Testis (tissue), 2 donors: ENCODE measurements at regions not wholly inside any gene's neighbourhood (a gene's known extent, or its start where the extent isn't known, plus 50 kb on each side); places are given as distances from the start of the nearest gene placed in this dataset.
A peak's percentile ranks its signal among the peaks of the same experiment; 100 is the strongest.
"Not testable (repeated sequence)": the region's sequence is repeated elsewhere in the genome, so short reads cannot be mapped to it uniquely, and the experiment has no call there.

ENCODE experiments used
- DNase-seq: peaks from one replicate; pipeline ENCODE4 v3.0.0-alpha.2; 2019
- H3K27ac ChIP-seq, 2 donors: fragments of 200-600 bp; sonication (generic); one replicate each; pipeline ENCODE4 v1.5.1; 2019
- H3K27me3 ChIP-seq: fragments of 200-600 bp; sonication (generic); one replicate; pipeline ENCODE4 v1.5.1; 2019
- H3K36me3 ChIP-seq: fragments of 200-600 bp; sonication (generic); one replicate; pipeline ENCODE4 v1.5.1; 2017; ENCODE audit warnings: low read depth; ENCODE audit errors: missing control alignments
- H3K4me1 ChIP-seq: fragments of 200-600 bp; sonication (generic); one replicate; pipeline ENCODE4 v1.5.1; 2019
- H3K4me3 ChIP-seq, 2 donors: fragments of 200-600 bp; sonication (generic); one replicate each; pipeline ENCODE4 v1.5.1; 2017 to 2019
- H3K9me3 ChIP-seq: fragments of 200-600 bp; sonication (generic); one replicate; pipeline ENCODE4 v1.5.1; 2017
- POLR2A ChIP-seq: fragments of 450-650 bp; IDR thresholded peaks from one replicate; pipeline ENCODE4 v1.6.1; 2017; ENCODE audit warnings: antibody characterized with exemption, mild to moderate bottlenecking, moderate library complexity
- WGBS, 2 donors: methylation state at CpG; one replicate each; pipeline ENCODE4 v1.1.5; 2018; 5-methylcytosine and 5-hydroxymethylcytosine counted together
- intact Hi-C: fragments of 100-400 bp; cut with DNase I; formaldehyde crosslinking; loops from one replicate; pipeline ENCODE4 v1.15.1; 2023; ENCODE audit warnings: low total_unique reads
- TF ChIP-seq, protein P1 (sequence below), 3 experiments: fragments of 450-650 bp in 2 of 3; fragments of 200-600 bp in 1 of 3; sonication (generic) in 1 of 3; IDR thresholded peaks; one replicate each; pipeline ENCODE4 v1.5.1; 2016 to 2019; ENCODE audit warnings: antibody characterized with exemption in 3 of 3, mild to moderate bottlenecking in 2 of 3, moderate library complexity in 1 of 3

DNA sequence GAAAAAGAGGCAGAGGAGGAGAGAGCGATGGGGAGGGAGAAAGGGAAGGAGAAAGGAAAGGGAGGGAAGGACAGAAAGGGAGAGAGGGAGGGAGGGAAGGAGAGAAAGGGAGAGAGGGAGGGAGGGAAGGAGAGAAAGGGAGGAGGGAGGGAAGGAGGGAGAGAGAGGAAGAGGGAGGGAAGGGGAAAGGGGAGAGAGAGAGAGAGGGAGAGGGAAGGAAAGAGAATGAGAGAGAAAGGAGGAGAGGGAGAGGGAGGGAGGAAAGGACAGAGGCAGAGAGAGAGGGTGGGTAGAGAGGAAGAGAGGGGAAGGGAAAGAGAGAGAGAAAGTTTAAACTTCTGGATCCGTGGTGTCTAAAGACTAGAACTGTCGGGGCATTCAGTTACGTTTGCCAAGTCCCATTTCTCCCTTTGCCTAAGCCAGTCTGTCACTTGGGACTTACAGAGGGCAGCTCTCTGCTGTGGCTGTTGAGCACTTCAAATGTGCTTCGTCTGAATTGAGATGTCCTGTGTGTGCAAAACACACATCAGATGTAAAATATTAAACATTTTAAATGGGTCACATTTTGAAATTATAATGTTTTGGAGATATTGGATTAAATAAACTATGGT, 62.6 kb downstream of the PLXNA1 start:
- Histone ChIP-seq H3K4me3 (no peak overlapping the region), H3K27ac (no peak overlapping the region), H3K27me3 (no peaks in the 10 kb centered on the region), H3K36me3 (no peaks in the 10 kb centered on the region), H3K9me3 (no peaks in the 10 kb centered on the region), H3K4me1 (peaks cover 7% of the 10 kb centered on the region)
- intact Hi-C loops, result no loop called here
- TF ChIP-seq POLR2A, result no peak
- TF ChIP-seq, protein P1, sequence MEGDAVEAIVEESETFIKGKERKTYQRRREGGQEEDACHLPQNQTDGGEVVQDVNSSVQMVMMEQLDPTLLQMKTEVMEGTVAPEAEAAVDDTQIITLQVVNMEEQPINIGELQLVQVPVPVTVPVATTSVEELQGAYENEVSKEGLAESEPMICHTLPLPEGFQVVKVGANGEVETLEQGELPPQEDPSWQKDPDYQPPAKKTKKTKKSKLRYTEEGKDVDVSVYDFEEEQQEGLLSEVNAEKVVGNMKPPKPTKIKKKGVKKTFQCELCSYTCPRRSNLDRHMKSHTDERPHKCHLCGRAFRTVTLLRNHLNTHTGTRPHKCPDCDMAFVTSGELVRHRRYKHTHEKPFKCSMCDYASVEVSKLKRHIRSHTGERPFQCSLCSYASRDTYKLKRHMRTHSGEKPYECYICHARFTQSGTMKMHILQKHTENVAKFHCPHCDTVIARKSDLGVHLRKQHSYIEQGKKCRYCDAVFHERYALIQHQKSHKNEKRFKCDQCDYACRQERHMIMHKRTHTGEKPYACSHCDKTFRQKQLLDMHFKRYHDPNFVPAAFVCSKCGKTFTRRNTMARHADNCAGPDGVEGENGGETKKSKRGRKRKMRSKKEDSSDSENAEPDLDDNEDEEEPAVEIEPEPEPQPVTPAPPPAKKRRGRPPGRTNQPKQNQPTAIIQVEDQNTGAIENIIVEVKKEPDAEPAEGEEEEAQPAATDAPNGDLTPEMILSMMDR (IDR thresholded peaks at IDR 0.05), result no peak
- no peak for DNase-seq
- 50 to 63% methylated on average over 5 of the region's 5 CpGs for WGBS, 2 donors

- H3K4me3 ChIP-seq, DNase-seq, H3K4me1 ChIP-seq, H3K27me3 ChIP-seq, intact Hi-C loops, H3K9me3 ChIP-seq, H3K36me3 ChIP-seq, H3K27ac ChIP-seq: not testable (repeated sequence)
- 88% methylated on average over 28 of the region's 28 CpGs; no CpG with 5 or more reads in 1 of the 2 donors for WGBS, 2 donors
Observed at GRCh38 chr3:127046690-127047089, 63.8 kb downstream of the PLXNA1 start.

- Histone ChIP-seq H3K9me3 (no peaks in the 10 kb centered on the region), H3K36me3 (no peaks in the 10 kb centered on the region), H3K4me3 (no peak overlapping the region), H3K27ac (no peak overlapping the region), H3K4me1 (peaks cover 9% of the 10 kb centered on the region), H3K27me3 (no peaks in the 10 kb centered on the region)
- 84 to 87% methylated on average over 5 of the region's 5 CpGs for WGBS, 2 donors
- intact Hi-C loops, result no loop called here
- DNase-seq, result no peak
- no peak for TF ChIP-seq POLR2A
- TF ChIP-seq, protein P1 (IDR thresholded peaks at IDR 0.05), result no peak
Observed at GRCh38 chr3:127049393-127049792, 66.5 kb downstream of the PLXNA1 start.

DNA sequence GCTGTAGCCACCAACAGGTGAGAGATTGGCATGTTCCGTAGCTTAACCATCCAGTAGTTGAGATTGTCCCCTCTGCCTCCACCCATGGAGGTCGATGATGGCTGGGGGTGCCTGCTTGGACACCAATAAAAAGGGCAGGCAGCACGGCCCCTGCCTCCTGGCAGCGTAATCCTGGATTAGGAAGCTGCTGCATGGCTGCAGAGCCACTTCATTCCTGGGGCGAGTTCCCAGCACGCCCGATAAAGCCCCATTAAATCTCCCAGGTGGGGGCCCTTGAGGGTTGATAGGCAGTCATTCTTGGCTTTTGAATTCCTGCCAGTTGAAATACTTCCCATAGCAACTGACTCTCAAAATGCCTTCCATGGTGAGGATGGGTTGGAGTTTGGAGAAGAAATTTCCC, 67.8 kb downstream of the PLXNA1 start:
- TF ChIP-seq POLR2A, result no peak
- 87 to 89% methylated on average over 4 to 7 of the region's 7 CpGs for WGBS, 2 donors
- Histone ChIP-seq H3K36me3 (no peaks in the 10 kb centered on the region), H3K9me3 (no peaks in the 10 kb centered on the region), H3K4me3 (no peak overlapping the region), H3K4me1 (peaks cover 9% of the 10 kb centered on the region), H3K27me3 (no peaks in the 10 kb centered on the region), H3K27ac (no peak overlapping the region)
- no peak for DNase-seq
- intact Hi-C loops, result no loop called here

- TF ChIP-seq, protein P1 (IDR thresholded peaks at IDR 0.05), result peak in 1 of 3 experiments; percentile 20
- no peak for TF ChIP-seq POLR2A
- H3K4me3 ChIP-seq, result no peak overlapping the region
- no peaks in the 10 kb centered on the region for H3K27me3 ChIP-seq
- peaks cover 9% of the 10 kb centered on the region for H3K4me1 ChIP-seq
- no peaks in the 10 kb centered on the region for H3K9me3 ChIP-seq
- H3K36me3 ChIP-seq, result no peaks in the 10 kb centered on the region
- intact Hi-C loops, result no loop called here
- no peak overlapping the region for H3K27ac ChIP-seq
- 26 to 40% methylated on average over 2 to 15 of the region's 15 CpGs for WGBS, 2 donors
- DNase-seq, result peak; percentile 88
Observed at GRCh38 chr3:127052121-127052561, 69.2 kb downstream of the PLXNA1 start.

- WGBS, 2 donors, result 88 to 93% methylated on average over 6 of the region's 6 CpGs
- no peak for DNase-seq
Observed at GRCh38 chr3:127053026-127053425, 70.1 kb downstream of the PLXNA1 start.

More at GRCh38 chr3:127053026-127053425, 70.1 kb downstream of the PLXNA1 start:
- Histone ChIP-seq H3K4me1 (peaks cover 9% of the 10 kb centered on the region), H3K27me3 (no peaks in the 10 kb centered on the region), H3K36me3 (no peaks in the 10 kb centered on the region), H3K4me3 (no peak overlapping the region), H3K9me3 (no peaks in the 10 kb centered on the region), H3K27ac (no peak overlapping the region)
- TF ChIP-seq, protein P1 (IDR thresholded peaks at IDR 0.05), result no peak
- no peak for TF ChIP-seq POLR2A
- intact Hi-C loops, result no loop called here
